ENCODE measurements at regions not wholly inside any gene's neighbourhood (a gene's known extent, or its start where the extent isn't known, plus 50 kb on each side); places are given as distances from the start of the nearest gene placed in this dataset.

GRCh38 chr15:87401973-87402372, 854.6 kb downstream of the NTRK3 start:
- POLR2A ChIA-PET (ENCODE audit: low non-redundant PET) = no interaction called here
- Histone ChIP-seq H3K27me3 (replicated peaks; ENCODE audit: insufficient read depth, low read depth, low read length, poor library complexity) (no peaks in the 10 kb centered on the region), H3K36me3 (ENCODE audit: insufficient read depth, low read length, poor library complexity, severe bottlenecking) (no peaks in the 10 kb centered on the region), H3K4me1 (ENCODE audit: insufficient read depth, low read length, poor library complexity, severe bottlenecking) (no peaks in the 10 kb centered on the region), H3K9me3 (ENCODE audit: low read depth, low read length, poor library complexity, severe bottlenecking) (peaks cover 25% of the 10 kb centered on the region), H3K4me3 (ENCODE audit: low read depth, low read length, poor library complexity, severe bottlenecking) (no peak overlapping the region), H3K27ac (ENCODE audit: low read depth, low read length, poor library complexity, severe bottlenecking) (no peak overlapping the region)
- DNase-seq (ENCODE audit: low spot score) = no peak
- intact Hi-C loops (cut with micrococcal nuclease; ENCODE audit: unreplicated experiment) = no loop called here
- CTCF ChIA-PET = no interaction called here
- no TSS peak for BruUV-seq (replicated peaks)
- TF ChIP-seq CTCF (conservative IDR thresholded peaks at IDR 0.05; ENCODE audit: low read depth, low read length) = no peak
- no peak for TF ChIP-seq EZH2 (IDR thresholded peaks at IDR 0.05; ENCODE audit: borderline replicate concordance, low read depth, low read length, poor library complexity, severe bottlenecking)

DNA sequence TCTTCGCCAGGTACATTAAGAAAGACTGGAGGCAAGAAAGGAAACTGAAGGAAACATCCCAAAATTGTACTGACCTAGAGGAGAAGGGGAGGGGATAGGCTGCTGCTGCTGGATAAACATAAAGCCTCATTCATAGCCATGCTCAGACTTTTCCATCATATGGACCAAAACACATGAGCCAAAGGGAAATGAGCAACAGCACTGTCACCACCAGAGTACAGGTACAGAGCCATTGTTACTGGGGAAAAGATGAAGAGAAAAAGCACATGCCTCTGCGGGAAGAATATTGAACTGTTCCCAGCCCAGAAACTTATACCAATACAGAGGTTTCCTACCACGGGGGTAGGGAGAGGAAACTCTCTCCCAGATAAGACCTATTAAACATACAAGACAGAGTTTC, 861.9 kb downstream of the NTRK3 start:
- intact Hi-C loops (cut with micrococcal nuclease; ENCODE audit: unreplicated experiment) = no loop called here
- Histone ChIP-seq H3K9me3 (ENCODE audit: low read depth, low read length, poor library complexity, severe bottlenecking) (peaks cover 42% of the 10 kb centered on the region), H3K4me1 (ENCODE audit: insufficient read depth, low read length, poor library complexity, severe bottlenecking) (no peaks in the 10 kb centered on the region), H3K27me3 (replicated peaks; ENCODE audit: insufficient read depth, low read depth, low read length, poor library complexity) (no peaks in the 10 kb centered on the region), H3K4me3 (ENCODE audit: low read depth, low read length, poor library complexity, severe bottlenecking) (no peak overlapping the region), H3K27ac (ENCODE audit: low read depth, low read length, poor library complexity, severe bottlenecking) (no peak overlapping the region), H3K36me3 (ENCODE audit: insufficient read depth, low read length, poor library complexity, severe bottlenecking) (no peaks in the 10 kb centered on the region)
- ChIA-PET POLR2A (ENCODE audit: low non-redundant PET) (no interaction called here), CTCF (no interaction called here)
- BruUV-seq (replicated peaks) = no TSS peak
- no peak for DNase-seq (ENCODE audit: low spot score)
- TF ChIP-seq EZH2 (IDR thresholded peaks at IDR 0.05; ENCODE audit: borderline replicate concordance, low read depth, low read length, poor library complexity, severe bottlenecking) (no peak), CTCF (conservative IDR thresholded peaks at IDR 0.05; ENCODE audit: low read depth, low read length) (no peak)

- no peak for TF ChIP-seq EZH2 (IDR thresholded peaks at IDR 0.05; ENCODE audit: borderline replicate concordance, low read depth, low read length, poor library complexity, severe bottlenecking)
These were observed 868.8 kb downstream of the NTRK3 start for GRCh38 chr15:87387766-87388165.

GRCh38 chr15:87374339-87374738, 882.2 kb downstream of the NTRK3 start:
- intact Hi-C loops (cut with micrococcal nuclease; ENCODE audit: unreplicated experiment) = no loop called here
- H3K27me3 ChIP-seq (replicated peaks; ENCODE audit: insufficient read depth, low read depth, low read length, poor library complexity) = no peaks in the 10 kb centered on the region
- peaks cover 25% of the 10 kb centered on the region for H3K9me3 ChIP-seq (ENCODE audit: low read depth, low read length, poor library complexity, severe bottlenecking)
- POLR2A ChIA-PET (ENCODE audit: low non-redundant PET) = no interaction called here
- no TSS peak for BruUV-seq (replicated peaks)
- no peak overlapping the region for H3K4me3 ChIP-seq (ENCODE audit: low read depth, low read length, poor library complexity, severe bottlenecking)
- no peak overlapping the region for H3K27ac ChIP-seq (ENCODE audit: low read depth, low read length, poor library complexity, severe bottlenecking)
- TF ChIP-seq CTCF (conservative IDR thresholded peaks at IDR 0.05; ENCODE audit: low read depth, low read length) = no peak
- no peak for TF ChIP-seq EZH2 (IDR thresholded peaks at IDR 0.05; ENCODE audit: borderline replicate concordance, low read depth, low read length, poor library complexity, severe bottlenecking)
- DNase-seq (ENCODE audit: low spot score) = no peak
- no peaks in the 10 kb centered on the region for H3K4me1 ChIP-seq (ENCODE audit: insufficient read depth, low read length, poor library complexity, severe bottlenecking)
- CTCF ChIA-PET = no interaction called here
- H3K36me3 ChIP-seq (ENCODE audit: insufficient read depth, low read length, poor library complexity, severe bottlenecking) = no peaks in the 10 kb centered on the region

More at GRCh38 chr15:87387766-87388165, 868.8 kb downstream of the NTRK3 start:
- Histone ChIP-seq H3K9me3 (ENCODE audit: low read depth, low read length, poor library complexity, severe bottlenecking) (peaks cover 52% of the 10 kb centered on the region), H3K4me1 (ENCODE audit: insufficient read depth, low read length, poor library complexity, severe bottlenecking) (no peaks in the 10 kb centered on the region), H3K27ac (ENCODE audit: low read depth, low read length, poor library complexity, severe bottlenecking) (no peak overlapping the region), H3K4me3 (ENCODE audit: low read depth, low read length, poor library complexity, severe bottlenecking) (no peak overlapping the region), H3K27me3 (replicated peaks; ENCODE audit: insufficient read depth, low read depth, low read length, poor library complexity) (no peaks in the 10 kb centered on the region), H3K36me3 (ENCODE audit: insufficient read depth, low read length, poor library complexity, severe bottlenecking) (no peaks in the 10 kb centered on the region)
- ChIA-PET POLR2A (ENCODE audit: low non-redundant PET) (no interaction called here), CTCF (no interaction called here)
- DNase-seq (ENCODE audit: low spot score) = no peak
- BruUV-seq (replicated peaks) = no TSS peak
- intact Hi-C loops (cut with micrococcal nuclease; ENCODE audit: unreplicated experiment) = no loop called here

Measured in A673 (cell line).